ENCODE measurements at regions not wholly inside any gene's neighbourhood (a gene's known extent, or its start where the extent isn't known, plus 50 kb on each side); places are given as distances from the start of the nearest gene placed in this dataset.

GRCh38 chr22:47236161-47236560, 473.7 kb downstream of the TBC1D22A start:
- intact Hi-C loops (cut with micrococcal nuclease), result no loop called here

More at GRCh38 chr22:47236161-47236560, 473.7 kb downstream of the TBC1D22A start:
- H3K27ac Mint-ChIP-seq, result no peak overlapping the region
- H2AFZ ChIP-seq (ENCODE audit: insufficient read depth, low read depth, low read length, poor library complexity, severe bottlenecking), result no peak overlapping the region
- H3K9me3 Mint-ChIP-seq (ENCODE audit: insufficient read depth), result no peaks in the 10 kb centered on the region
- H3K4me1 ChIP-seq (ENCODE audit: control insufficient read depth in 2 of 2, insufficient read depth in 2 of 2, low read length in 2 of 2), result no peaks in the 10 kb centered on the region
- H3K27me3 Mint-ChIP-seq, result peaks cover 13% of the 10 kb centered on the region
- ATAC-seq (ENCODE audit: low read depth), result no peak
- peaks cover 0 to 5% (median 0%) of the 10 kb centered on the region in 4 experiments for H3K27me3 ChIP-seq (replicated peaks in 1 of 4; ENCODE audit: control extremely low read depth in 1 of 4, control insufficient read depth in 3 of 4, insufficient read depth in 4 of 4, low read length in 3 of 4)
- no peak overlapping the region for H3K27ac ChIP-seq (ENCODE audit: low read length in 2 of 2)
- H3K79me2 ChIP-seq (ENCODE audit: control insufficient read depth, insufficient read depth, low read length), result no peaks in the 10 kb centered on the region
- H4K20me1 ChIP-seq (ENCODE audit: control insufficient read depth, insufficient read depth, low read length, poor library complexity, severe bottlenecking), result no peaks in the 10 kb centered on the region
- no peak for DNase-seq
- no peak overlapping the region for H3K4me3 Mint-ChIP-seq
- ChIA-PET POLR2A (no interaction called here), CTCF (interaction anchor here (0.7 kb wide), 1 partner anchor 12 kb away, joined by 5 read pairs; no protein-coding TSS in a partner anchor)
- no peaks in the 10 kb centered on the region for H3K36me3 ChIP-seq (replicated peaks in 1 of 2; ENCODE audit: control extremely low read depth in 1 of 2, control insufficient read depth in 1 of 2, extremely low read depth in 1 of 2, insufficient read depth in 2 of 2, low read length in 1 of 2)
- no peaks in the 10 kb centered on the region for H3K4me1 Mint-ChIP-seq
- no peak overlapping the region for H3K9ac ChIP-seq (ENCODE audit: low read length)
- no peak overlapping the region for H3K4me2 ChIP-seq (replicated peaks; ENCODE audit: low read depth, low read length, poor library complexity, severe bottlenecking)
- no peak for TF ChIP-seq CTCF (IDR thresholded peaks at IDR 0.05)
- H3K4me3 ChIP-seq (ENCODE audit: control extremely low read depth in 1 of 5, extremely low read depth in 1 of 5, insufficient read depth in 1 of 5, low read depth in 2 of 5, low read length in 4 of 5), result no peak overlapping the region
- WGBS (ENCODE audit: insufficient coverage), result 81% methylated on average over 2 of the region's 2 CpGs
- peaks cover 0 to 25% (median 9%) of the 10 kb centered on the region in 3 donors for H3K9me3 ChIP-seq (ENCODE audit: control extremely low read depth in 1 of 3, control insufficient read depth in 2 of 3, insufficient read depth in 1 of 3, low read length in 2 of 3)
